H9 (cell line): ENCODE measurements at regions not wholly inside any gene's neighbourhood (a gene's known extent, or its start where the extent isn't known, plus 50 kb on each side); places are given as distances from the start of the nearest gene placed in this dataset.

Source experiments
- DNase-seq: peaks from one replicate; pipeline ENCODE4 v3.0.0-alpha.2; 2017
- H2AFZ ChIP-seq: one replicate; pipeline ENCODE4 v1.6.1; 2013; ENCODE audit warnings: mild to moderate bottlenecking, low read length, control low read depth, moderate library complexity
- H2AK5ac ChIP-seq: 2 replicates; pipeline ENCODE4 v1.6.1; 2013; ENCODE audit warnings: low read length, control low read depth, mixed read lengths; ENCODE audit not compliant: insufficient read length
- H2BK120ac ChIP-seq: one replicate; pipeline ENCODE4 v1.6.1; 2013; ENCODE audit warnings: low read depth, mild to moderate bottlenecking, low read length, control low read depth, inconsistent platforms; ENCODE audit not compliant: poor library complexity, severe bottlenecking
- H2BK12ac ChIP-seq: 2 replicates; pipeline ENCODE4 v1.6.1; 2013; ENCODE audit warnings: low read length, control low read depth, mixed read lengths, low read depth; ENCODE audit not compliant: insufficient read length
- H2BK15ac ChIP-seq: 2 replicates; pipeline ENCODE4 v1.6.1; 2013; ENCODE audit warnings: low read depth, low read length, control low read depth
- H2BK20ac ChIP-seq: one replicate; pipeline ENCODE4 v1.6.1; 2013; ENCODE audit warnings: low read depth, mild to moderate bottlenecking, low read length, control low read depth, inconsistent platforms; ENCODE audit not compliant: poor library complexity, severe bottlenecking
- H2BK5ac ChIP-seq: 2 replicates; pipeline ENCODE4 v1.6.1; 2013; ENCODE audit warnings: low read length, control low read depth, mixed read lengths; ENCODE audit not compliant: insufficient read length
- H3K14ac ChIP-seq: 2 replicates; pipeline ENCODE4 v1.6.1; 2013; ENCODE audit warnings: low read length, control low read depth; ENCODE audit not compliant: insufficient read depth
- H3K18ac ChIP-seq: 2 replicates; pipeline ENCODE4 v1.6.1; 2013; ENCODE audit warnings: low read depth, mild to moderate bottlenecking, mixed read lengths, low read length, control low read depth; ENCODE audit not compliant: insufficient read length
- H3K23ac ChIP-seq: 2 replicates; pipeline ENCODE4 v1.6.1; 2013; ENCODE audit warnings: low read length, control low read depth, mixed read lengths, low read depth; ENCODE audit not compliant: insufficient read length
- H3K23me2 ChIP-seq: 2 replicates; pipeline ENCODE4 v1.6.1; 2013; ENCODE audit warnings: low read depth, mild to moderate bottlenecking, mixed read lengths, low read length, control low read depth; ENCODE audit not compliant: insufficient read length, poor library complexity, severe bottlenecking
- H3K27ac ChIP-seq: 2 replicates; pipeline ENCODE4 v1.5.1; 2013; ENCODE audit warnings: low read length, control low read depth, mixed read lengths, low read depth; ENCODE audit not compliant: insufficient read length
- H3K27me3 ChIP-seq: 2 replicates; pipeline ENCODE4 v1.6.1; 2013; ENCODE audit warnings: low read length, control low read depth, inconsistent platforms; ENCODE audit not compliant: insufficient read depth
- H3K4ac ChIP-seq: 2 replicates; pipeline ENCODE4 v1.6.1; 2013; ENCODE audit warnings: low read depth, mild to moderate bottlenecking, control low read depth, inconsistent platforms, low read length, moderate library complexity
- H3K4me1 ChIP-seq: 2 replicates; pipeline ENCODE4 v1.6.1; 2013; ENCODE audit warnings: low read length, control low read depth, inconsistent platforms; ENCODE audit not compliant: insufficient read depth
- H3K4me2 ChIP-seq: 2 replicates; pipeline ENCODE4 v1.6.1; 2013; ENCODE audit warnings: low read length, control low read depth, mixed read lengths; ENCODE audit not compliant: insufficient read length, insufficient read depth
- H3K56ac ChIP-seq: 2 replicates; pipeline ENCODE4 v1.6.1; 2013; ENCODE audit warnings: low read depth, mild to moderate bottlenecking, mixed read lengths, low read length, control low read depth; ENCODE audit not compliant: insufficient read length
- H3K79me1 ChIP-seq: 2 replicates; pipeline ENCODE4 v1.6.1; 2013; ENCODE audit warnings: low read depth, mild to moderate bottlenecking, moderate library complexity, low read length, control low read depth, inconsistent platforms; ENCODE audit not compliant: insufficient read depth, poor library complexity, severe bottlenecking
- H3K79me2 ChIP-seq: 2 replicates; pipeline ENCODE4 v1.6.1; 2013; ENCODE audit warnings: low read length, control low read depth, inconsistent platforms; ENCODE audit not compliant: insufficient read depth
- H3K9ac ChIP-seq: 2 replicates; pipeline ENCODE4 v1.6.1; 2013; ENCODE audit warnings: low read length, control low read depth, mixed read lengths; ENCODE audit not compliant: insufficient read length; ENCODE audit errors: extremely low read depth
- H3K9me3 ChIP-seq: one replicate; pipeline ENCODE4 v1.6.1; 2013; ENCODE audit warnings: low read depth, low read length, inconsistent platforms; ENCODE audit not compliant: control insufficient read depth
- H3T11ph ChIP-seq: one replicate; pipeline ENCODE4 v1.6.1; 2013; ENCODE audit warnings: mild to moderate bottlenecking, low read length, control low read depth, inconsistent platforms
- H4K20me1 ChIP-seq: one replicate; pipeline ENCODE4 v1.6.1; 2013; ENCODE audit not compliant: control insufficient read depth, insufficient read length, insufficient read depth
- H4K5ac ChIP-seq: 2 replicates; pipeline ENCODE4 v1.6.1; 2013; ENCODE audit warnings: low read depth, mild to moderate bottlenecking, mixed read lengths, low read length, control low read depth; ENCODE audit not compliant: insufficient read length
- H4K8ac ChIP-seq: replicated peaks from 2 replicates; pipeline ENCODE4 v1.6.1; 2013; ENCODE audit warnings: low read length, control low read depth, mixed read lengths, low read depth; ENCODE audit not compliant: insufficient read length
- H4K91ac ChIP-seq: 2 replicates; pipeline ENCODE4 v1.6.1; 2013; ENCODE audit warnings: low read depth, mild to moderate bottlenecking, moderate library complexity, mixed read lengths, low read length, control low read depth; ENCODE audit not compliant: insufficient read length
- H3K27ac Mint-ChIP-seq, 3 experiments: 2 replicates in 2 of 3; 3 replicates in 1 of 3; pipeline ENCODE4 v1.8.0; 2020 to 2021; ENCODE audit warnings: mixed read lengths in 3 of 3, mild to moderate bottlenecking in 1 of 3, moderate library complexity in 1 of 3
- H3K27me3 Mint-ChIP-seq: 2 replicates; pipeline ENCODE4 v1.8.0; 2021; ENCODE audit warnings: low read depth, mild to moderate bottlenecking, moderate library complexity, mixed read lengths
- H3K36me3 Mint-ChIP-seq, 3 experiments: 2 replicates in 2 of 3; 3 replicates in 1 of 3; pipeline ENCODE4 v1.8.0; 2020 to 2021; ENCODE audit warnings: low read depth in 3 of 3, mixed read lengths in 3 of 3; ENCODE audit not compliant: insufficient read depth in 1 of 3
- H3K4me1 Mint-ChIP-seq, 2 experiments: 2 replicates each; pipeline ENCODE4 v1.8.0; 2020; ENCODE audit warnings: mixed read lengths in 2 of 2
- H3K4me3 Mint-ChIP-seq, 2 experiments: 2 replicates in 1 of 2; 3 replicates in 1 of 2; pipeline ENCODE4 v1.8.0; 2020 to 2021; ENCODE audit warnings: mild to moderate bottlenecking in 2 of 2, mixed read lengths in 2 of 2, moderate library complexity in 1 of 2
- H3K9me3 Mint-ChIP-seq, 2 experiments: 2 replicates in 1 of 2; 3 replicates in 1 of 2; pipeline ENCODE4 v1.8.0; 2020; ENCODE audit warnings: mild to moderate bottlenecking in 2 of 2, mixed read lengths in 2 of 2, moderate library complexity in 1 of 2
- CTCF ChIP-seq: fragments of 200-600 bp; sonication (generic); conservative IDR thresholded peaks from 3 replicates; pipeline ENCODE4 v1.8.0; 2021; ENCODE audit warnings: antibody characterized with exemption, mild to moderate bottlenecking

- H2AFZ ChIP-seq, result no peak overlapping the region
- no peak overlapping the region for H2BK12ac ChIP-seq
- no peak overlapping the region for H4K91ac ChIP-seq
- peaks cover 4 to 5% of the 10 kb centered on the region in 2 experiments; a peak in 2 of 4 replicates for H3K4me1 Mint-ChIP-seq
- H3K4ac ChIP-seq, result no peak overlapping the region
- no peak overlapping the region for H3K4me2 ChIP-seq
- H3K9me3 Mint-ChIP-seq, result no peaks in the 10 kb centered on the region; a peak in 1 of 5 replicates
- H3K4me1 ChIP-seq, result no peaks in the 10 kb centered on the region
- no peaks in the 10 kb centered on the region for H3K9me3 ChIP-seq
- no peak overlapping the region for H3K23ac ChIP-seq
- H4K8ac ChIP-seq, result no peak overlapping the region
- H3K14ac ChIP-seq, result no peak overlapping the region
- H4K20me1 ChIP-seq, result no peaks in the 10 kb centered on the region
- H3K79me1 ChIP-seq, result no peaks in the 10 kb centered on the region
- H3K27ac Mint-ChIP-seq, result no peak overlapping the region; a peak in 1 of 7 replicates
- DNase-seq, result no peak
- H3K56ac ChIP-seq, result no peak overlapping the region
- TF ChIP-seq CTCF, result no peak
- H3K27me3 ChIP-seq, result no peaks in the 10 kb centered on the region
- H3K4me3 Mint-ChIP-seq, result no peak overlapping the region
- no peaks in the 10 kb centered on the region; the same call in 1 of the 2 replicates for H3K27me3 Mint-ChIP-seq
- H2BK20ac ChIP-seq, result no peak overlapping the region
- no peak overlapping the region for H4K5ac ChIP-seq
- no peak overlapping the region for H3K27ac ChIP-seq
- no peak overlapping the region for H3K18ac ChIP-seq
- H3K36me3 Mint-ChIP-seq, result no peaks in the 10 kb centered on the region; a peak in 1 of 7 replicates
- no peak overlapping the region for H3K9ac ChIP-seq
- no peak overlapping the region for H2BK15ac ChIP-seq
- H3K79me2 ChIP-seq, result no peaks in the 10 kb centered on the region
- H3K23me2 ChIP-seq, result no peaks in the 10 kb centered on the region
- H3T11ph ChIP-seq, result no peak overlapping the region
- H2AK5ac ChIP-seq, result no peak overlapping the region
- H2BK120ac ChIP-seq, result no peak overlapping the region
- H2BK5ac ChIP-seq, result no peak overlapping the region
These were observed 264.7 kb downstream of the METTL4 start for GRCh38 chr18:2306606-2307005.
